ENCODE measurements at regions not wholly inside any gene's neighbourhood (a gene's known extent, or its start where the extent isn't known, plus 50 kb on each side); places are given as distances from the start of the nearest gene placed in this dataset.
"Not testable (repeated sequence)": the region's sequence is repeated elsewhere in the genome, so short reads cannot be mapped to it uniquely, and the experiment has no call there.

GRCh38 chr4:118572991-118573390 lies 112.2 kb upstream of the METTL14 start:
- H3K4me3 ChIP-seq (ENCODE audit: low read length); H3K4me1 ChIP-seq (ENCODE audit: insufficient read depth, low read length); H3K36me3 ChIP-seq (ENCODE audit: insufficient read depth, low read depth, low read length); H3K27me3 ChIP-seq (ENCODE audit: insufficient read depth, low read length); H3K9ac ChIP-seq (ENCODE audit: low read depth, low read length); H3K9me3 ChIP-seq (ENCODE audit: insufficient read depth, low read depth, low read length); H3K27ac ChIP-seq (ENCODE audit: low read length): not testable (repeated sequence)

GRCh38 chr4:118574251-118574913 lies 110.8 kb upstream of the METTL14 start:
- H3K9ac ChIP-seq (ENCODE audit: low read depth, low read length); H3K36me3 ChIP-seq (ENCODE audit: insufficient read depth, low read depth, low read length); H3K4me3 ChIP-seq (ENCODE audit: low read length); H3K27me3 ChIP-seq (ENCODE audit: insufficient read depth, low read length); H3K4me1 ChIP-seq (ENCODE audit: insufficient read depth, low read length); H3K9me3 ChIP-seq (ENCODE audit: insufficient read depth, low read depth, low read length); H3K27ac ChIP-seq (ENCODE audit: low read length): not testable (repeated sequence)

GRCh38 chr4:118575057-118575456 lies 110.1 kb upstream of the METTL14 start:
- not testable (repeated sequence) for H3K27me3 ChIP-seq (ENCODE audit: insufficient read depth, low read length); H3K27ac ChIP-seq (ENCODE audit: low read length); H3K36me3 ChIP-seq (ENCODE audit: insufficient read depth, low read depth, low read length); H3K4me1 ChIP-seq (ENCODE audit: insufficient read depth, low read length); H3K9me3 ChIP-seq (ENCODE audit: insufficient read depth, low read depth, low read length); H3K9ac ChIP-seq (ENCODE audit: low read depth, low read length); H3K4me3 ChIP-seq (ENCODE audit: low read length)

GRCh38 chr4:118575726-118576125 lies 109.5 kb upstream of the METTL14 start:
- H3K9ac ChIP-seq (ENCODE audit: low read depth, low read length) = not testable (repeated sequence)

GRCh38 chr4:118576709-118577219 lies 108.4 kb upstream of the METTL14 start:
- H3K4me1 ChIP-seq (ENCODE audit: insufficient read depth, low read length); H3K9me3 ChIP-seq (ENCODE audit: insufficient read depth, low read depth, low read length); H3K9ac ChIP-seq (ENCODE audit: low read depth, low read length); H3K27me3 ChIP-seq (ENCODE audit: insufficient read depth, low read length); H3K36me3 ChIP-seq (ENCODE audit: insufficient read depth, low read depth, low read length); H3K27ac ChIP-seq (ENCODE audit: low read length); H3K4me3 ChIP-seq (ENCODE audit: low read length): not testable (repeated sequence)

More at GRCh38 chr4:118575726-118576125, 109.5 kb upstream of the METTL14 start:
- H3K27me3 ChIP-seq (ENCODE audit: insufficient read depth, low read length); H3K9me3 ChIP-seq (ENCODE audit: insufficient read depth, low read depth, low read length); H3K4me3 ChIP-seq (ENCODE audit: low read length); H3K4me1 ChIP-seq (ENCODE audit: insufficient read depth, low read length); H3K27ac ChIP-seq (ENCODE audit: low read length); H3K36me3 ChIP-seq (ENCODE audit: insufficient read depth, low read depth, low read length): not testable (repeated sequence)

GRCh38 chr4:118585015-118585414 lies 100.2 kb upstream of the METTL14 start:
- Histone ChIP-seq H3K4me3 (ENCODE audit: low read length) (no peak overlapping the region), H3K27ac (ENCODE audit: low read length) (no peak overlapping the region)

GRCh38 chr4:118586357-118586790 lies 98.8 kb upstream of the METTL14 start:
- Histone ChIP-seq H3K27me3 (ENCODE audit: insufficient read depth, low read length) (no peaks in the 10 kb centered on the region), H3K9me3 (ENCODE audit: insufficient read depth, low read depth, low read length) (no peaks in the 10 kb centered on the region), H3K4me1 (ENCODE audit: insufficient read depth, low read length) (peaks cover 9% of the 10 kb centered on the region), H3K27ac (ENCODE audit: low read length) (no peak overlapping the region), H3K9ac (ENCODE audit: low read depth, low read length) (no peak overlapping the region), H3K4me3 (ENCODE audit: low read length) (no peak overlapping the region), H3K36me3 (ENCODE audit: insufficient read depth, low read depth, low read length) (no peaks in the 10 kb centered on the region)

More at GRCh38 chr4:118585015-118585414, 100.2 kb upstream of the METTL14 start:
- Histone ChIP-seq H3K36me3 (ENCODE audit: insufficient read depth, low read depth, low read length) (no peaks in the 10 kb centered on the region), H3K27me3 (ENCODE audit: insufficient read depth, low read length) (no peaks in the 10 kb centered on the region), H3K9ac (ENCODE audit: low read depth, low read length) (no peak overlapping the region), H3K9me3 (ENCODE audit: insufficient read depth, low read depth, low read length) (no peaks in the 10 kb centered on the region), H3K4me1 (ENCODE audit: insufficient read depth, low read length) (peaks cover 9% of the 10 kb centered on the region)

- H3K9me3 ChIP-seq (ENCODE audit: insufficient read depth, low read depth, low read length) = no peaks in the 10 kb centered on the region
- no peak overlapping the region for H3K4me3 ChIP-seq (ENCODE audit: low read length)
- H3K4me1 ChIP-seq (ENCODE audit: insufficient read depth, low read length) = peaks cover 9% of the 10 kb centered on the region
- H3K36me3 ChIP-seq (ENCODE audit: insufficient read depth, low read depth, low read length) = no peaks in the 10 kb centered on the region
- no peak overlapping the region for H3K27ac ChIP-seq (ENCODE audit: low read length)
- no peak overlapping the region for H3K9ac ChIP-seq (ENCODE audit: low read depth, low read length)
- no peaks in the 10 kb centered on the region for H3K27me3 ChIP-seq (ENCODE audit: insufficient read depth, low read length)
These were observed 97.9 kb upstream of the METTL14 start for GRCh38 chr4:118587116-118587831.

GRCh38 chr4:118587946-118588345 lies 97.2 kb upstream of the METTL14 start:
- Histone ChIP-seq H3K4me3 (ENCODE audit: low read length) (no peak overlapping the region), H3K9me3 (ENCODE audit: insufficient read depth, low read depth, low read length) (no peaks in the 10 kb centered on the region), H3K9ac (ENCODE audit: low read depth, low read length) (no peak overlapping the region), H3K36me3 (ENCODE audit: insufficient read depth, low read depth, low read length) (no peaks in the 10 kb centered on the region), H3K4me1 (ENCODE audit: insufficient read depth, low read length) (peaks cover 9% of the 10 kb centered on the region), H3K27ac (ENCODE audit: low read length) (no peak overlapping the region), H3K27me3 (ENCODE audit: insufficient read depth, low read length) (no peaks in the 10 kb centered on the region)

- Histone ChIP-seq H3K4me3 (ENCODE audit: low read length) (no peak overlapping the region), H3K27me3 (ENCODE audit: insufficient read depth, low read length) (no peaks in the 10 kb centered on the region), H3K27ac (ENCODE audit: low read length) (no peak overlapping the region), H3K9ac (ENCODE audit: low read depth, low read length) (no peak overlapping the region), H3K9me3 (ENCODE audit: insufficient read depth, low read depth, low read length) (no peaks in the 10 kb centered on the region), H3K36me3 (ENCODE audit: insufficient read depth, low read depth, low read length) (no peaks in the 10 kb centered on the region), H3K4me1 (ENCODE audit: insufficient read depth, low read length) (peaks cover 9% of the 10 kb centered on the region)
These were observed 95.6 kb upstream of the METTL14 start for GRCh38 chr4:118589471-118590055.

GRCh38 chr4:118591339-118592046 lies 93.7 kb upstream of the METTL14 start:
- Histone ChIP-seq H3K9ac (ENCODE audit: low read depth, low read length) (peak overlapping the region; percentile 83; the same call in 1 of the 2 replicates), H3K4me3 (ENCODE audit: low read length) (peak overlapping the region; percentile 77), H3K27ac (ENCODE audit: low read length) (peak overlapping the region; percentile 81)
- not testable (repeated sequence) for H3K27me3 ChIP-seq (ENCODE audit: insufficient read depth, low read length); H3K36me3 ChIP-seq (ENCODE audit: insufficient read depth, low read depth, low read length); H3K9me3 ChIP-seq (ENCODE audit: insufficient read depth, low read depth, low read length); H3K4me1 ChIP-seq (ENCODE audit: insufficient read depth, low read length)
